ENCODE measurements at regions not wholly inside any gene's neighbourhood (a gene's known extent, or its start where the extent isn't known, plus 50 kb on each side); places are given as distances from the start of the nearest gene placed in this dataset.

DNA sequence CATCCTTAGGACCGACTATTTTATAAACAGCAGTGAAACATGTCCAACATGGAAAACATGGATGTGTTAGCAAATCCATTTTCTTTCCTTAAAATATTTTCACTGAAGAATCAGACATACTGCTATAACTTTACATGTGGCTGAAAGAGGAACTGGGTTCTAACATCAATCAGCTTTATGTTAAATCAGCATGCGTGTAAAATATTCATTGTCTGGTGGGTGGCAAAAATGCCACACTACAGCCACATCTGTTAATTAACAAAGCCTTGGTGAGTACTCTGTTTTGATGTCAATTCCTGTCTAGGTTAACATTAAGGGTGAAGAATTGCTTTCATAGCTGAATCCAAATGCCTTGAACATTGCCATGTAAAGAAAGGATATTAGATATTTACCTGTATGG lies 222.6 kb upstream of the CEP162 start:
- Histone ChIP-seq H2BK120ac (ENCODE audit: low read depth, low read length) (no peak overlapping the region), H2AK5ac (ENCODE audit: low read length, severe bottlenecking) (no peak overlapping the region), H4K91ac (ENCODE audit: low read length) (no peak overlapping the region), H3K36me3 (ENCODE audit: control insufficient read depth in 1 of 2, insufficient read depth in 2 of 2, low read depth in 1 of 2, low read length in 2 of 2) (no peaks in the 10 kb centered on the region), H3K9ac (ENCODE audit: low read length) (no peak overlapping the region), H2AFZ (ENCODE audit: low read depth, low read length) (no peak overlapping the region), H2BK15ac (ENCODE audit: low read depth, poor library complexity, severe bottlenecking) (no peak overlapping the region), H3K4me3 (ENCODE audit: insufficient read depth in 1 of 2, low read depth in 1 of 2, low read length in 2 of 2) (no peak overlapping the region), H3K9me3 (ENCODE audit: control insufficient read depth, low read length) (no peaks in the 10 kb centered on the region), H2BK12ac (ENCODE audit: low read length in 2 of 2) (no peak overlapping the region), H3K4me2 (ENCODE audit: low read length, poor library complexity, severe bottlenecking) (no peak overlapping the region), H3K18ac (ENCODE audit: low read depth in 1 of 2, low read length in 2 of 2) (no peak overlapping the region), H3K79me1 (replicated peaks; ENCODE audit: low read length, poor library complexity, severe bottlenecking) (no peaks in the 10 kb centered on the region), H3K4me1 (ENCODE audit: control insufficient read depth, insufficient read depth, low read depth, low read length) (peaks cover 2% of the 10 kb centered on the region), H3K23ac (ENCODE audit: low read length in 2 of 2) (no peak overlapping the region), H3K4ac (ENCODE audit: low read depth in 1 of 2, low read length in 2 of 2) (no peak overlapping the region), H3K27me3 (ENCODE audit: control insufficient read depth in 1 of 2, insufficient read depth in 1 of 2, low read length in 2 of 2) (no peaks in the 10 kb centered on the region), H4K8ac (ENCODE audit: low read length) (no peak overlapping the region), H3K14ac (ENCODE audit: low read length in 2 of 2) (no peak overlapping the region), H2BK5ac (ENCODE audit: low read depth, low read length, poor library complexity, severe bottlenecking) (no peak overlapping the region), H3K27ac (ENCODE audit: low read length, poor library complexity, severe bottlenecking) (no peak overlapping the region)
- DNase-seq, result no peak
- 80% methylated on average over 2 of the region's 2 CpGs for WGBS

DNA sequence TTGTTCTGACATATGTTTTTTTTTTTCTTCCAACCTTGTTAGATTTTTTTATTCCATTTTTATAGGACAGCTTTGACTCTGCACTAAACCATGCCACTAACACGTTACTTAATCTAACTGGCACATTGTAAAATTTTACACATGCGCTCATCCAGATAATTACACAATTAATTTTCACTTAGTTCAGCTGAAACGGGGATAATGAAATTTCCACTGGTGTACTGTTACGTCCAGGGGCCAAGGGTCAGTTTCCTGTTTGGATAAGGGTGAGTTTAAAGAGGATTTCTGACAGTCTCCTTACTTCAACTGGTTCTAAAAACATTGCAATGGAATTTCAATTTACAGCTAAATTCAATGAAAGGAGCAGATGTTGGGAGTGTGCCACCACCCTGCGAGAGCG lies 221.8 kb upstream of the CEP162 start:
- H3K27ac ChIP-seq (ENCODE audit: low read length, poor library complexity, severe bottlenecking), result no peak overlapping the region
- no peak overlapping the region for H3K18ac ChIP-seq (ENCODE audit: low read depth in 1 of 2, low read length in 2 of 2)
- no peaks in the 10 kb centered on the region for H3K27me3 ChIP-seq (ENCODE audit: control insufficient read depth in 1 of 2, insufficient read depth in 1 of 2, low read length in 2 of 2)
- no peak overlapping the region for H2BK120ac ChIP-seq (ENCODE audit: low read depth, low read length)
- no peak overlapping the region for H3K9ac ChIP-seq (ENCODE audit: low read length)
- H3K23ac ChIP-seq (ENCODE audit: low read length in 2 of 2), result no peak overlapping the region
- H2BK5ac ChIP-seq (ENCODE audit: low read depth, low read length, poor library complexity, severe bottlenecking), result no peak overlapping the region
- no peaks in the 10 kb centered on the region for H3K36me3 ChIP-seq (ENCODE audit: control insufficient read depth in 1 of 2, insufficient read depth in 2 of 2, low read depth in 1 of 2, low read length in 2 of 2)
- WGBS, result 12% methylated on average over 4 of the region's 6 CpGs
- DNase-seq, result peak; percentile 62
- no peak overlapping the region for H3K4me2 ChIP-seq (ENCODE audit: low read length, poor library complexity, severe bottlenecking)
- H4K8ac ChIP-seq (ENCODE audit: low read length), result no peak overlapping the region
- H3K9me3 ChIP-seq (ENCODE audit: control insufficient read depth, low read length), result no peaks in the 10 kb centered on the region
- no peaks in the 10 kb centered on the region for H3K79me1 ChIP-seq (replicated peaks; ENCODE audit: low read length, poor library complexity, severe bottlenecking)
- no peak overlapping the region for H3K4ac ChIP-seq (ENCODE audit: low read depth in 1 of 2, low read length in 2 of 2)
- no peak overlapping the region for H2BK15ac ChIP-seq (ENCODE audit: low read depth, poor library complexity, severe bottlenecking)
- H2AFZ ChIP-seq (ENCODE audit: low read depth, low read length), result no peak overlapping the region
- no peak overlapping the region for H2BK12ac ChIP-seq (ENCODE audit: low read length in 2 of 2)
- H3K4me1 ChIP-seq (ENCODE audit: control insufficient read depth, insufficient read depth, low read depth, low read length), result peaks cover 2% of the 10 kb centered on the region
- no peak overlapping the region for H3K4me3 ChIP-seq (ENCODE audit: insufficient read depth in 1 of 2, low read depth in 1 of 2, low read length in 2 of 2)
- no peak overlapping the region for H2AK5ac ChIP-seq (ENCODE audit: low read length, severe bottlenecking)
- H3K14ac ChIP-seq (ENCODE audit: low read length in 2 of 2), result no peak overlapping the region
- H4K91ac ChIP-seq (ENCODE audit: low read length), result no peak overlapping the region

DNA sequence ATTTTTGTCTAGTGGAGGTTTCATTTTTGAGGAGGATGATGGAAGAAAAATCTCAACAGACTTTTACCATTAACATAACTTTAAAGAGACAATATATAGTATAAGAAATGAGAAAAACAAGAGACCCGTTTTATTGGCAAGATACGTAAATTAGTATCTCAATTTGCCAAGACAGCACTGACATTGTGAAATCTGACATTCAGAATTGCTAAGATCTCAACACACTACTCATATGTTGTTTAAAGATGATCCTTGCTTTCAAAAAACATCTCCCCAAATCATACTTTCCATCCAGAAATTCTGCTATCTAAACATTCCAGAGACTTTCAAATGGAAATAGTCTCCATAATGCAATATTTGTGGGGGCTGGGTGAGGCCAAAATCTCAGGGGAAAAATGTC lies 220.9 kb upstream of the CEP162 start:
- WGBS, result 95% methylated on average over 2 of the region's 2 CpGs
- no peak overlapping the region for H3K27ac ChIP-seq (ENCODE audit: low read length, poor library complexity, severe bottlenecking)
- no peaks in the 10 kb centered on the region for H3K36me3 ChIP-seq (ENCODE audit: control insufficient read depth in 1 of 2, insufficient read depth in 2 of 2, low read depth in 1 of 2, low read length in 2 of 2)
- peaks cover 2% of the 10 kb centered on the region for H3K4me1 ChIP-seq (ENCODE audit: control insufficient read depth, insufficient read depth, low read depth, low read length)
- H3K27me3 ChIP-seq (ENCODE audit: control insufficient read depth in 1 of 2, insufficient read depth in 1 of 2, low read length in 2 of 2), result no peaks in the 10 kb centered on the region
- H3K4me3 ChIP-seq (ENCODE audit: insufficient read depth in 1 of 2, low read depth in 1 of 2, low read length in 2 of 2), result no peak overlapping the region
- no peak overlapping the region for H3K23ac ChIP-seq (ENCODE audit: low read length in 2 of 2)
- no peaks in the 10 kb centered on the region for H3K9me3 ChIP-seq (ENCODE audit: control insufficient read depth, low read length)
- no peaks in the 10 kb centered on the region for H3K79me1 ChIP-seq (replicated peaks; ENCODE audit: low read length, poor library complexity, severe bottlenecking)
- H2AFZ ChIP-seq (ENCODE audit: low read depth, low read length), result no peak overlapping the region
- H3K18ac ChIP-seq (ENCODE audit: low read depth in 1 of 2, low read length in 2 of 2), result no peak overlapping the region
- no peak overlapping the region for H3K14ac ChIP-seq (ENCODE audit: low read length in 2 of 2)
- no peak overlapping the region for H3K9ac ChIP-seq (ENCODE audit: low read length)
- H2BK12ac ChIP-seq (ENCODE audit: low read length in 2 of 2), result no peak overlapping the region
- H2AK5ac ChIP-seq (ENCODE audit: low read length, severe bottlenecking), result no peak overlapping the region
- H3K4me2 ChIP-seq (ENCODE audit: low read length, poor library complexity, severe bottlenecking), result no peak overlapping the region
- H2BK15ac ChIP-seq (ENCODE audit: low read depth, poor library complexity, severe bottlenecking), result no peak overlapping the region
- no peak for DNase-seq
- H4K8ac ChIP-seq (ENCODE audit: low read length), result no peak overlapping the region
- H2BK5ac ChIP-seq (ENCODE audit: low read depth, low read length, poor library complexity, severe bottlenecking), result no peak overlapping the region
- H2BK120ac ChIP-seq (ENCODE audit: low read depth, low read length), result no peak overlapping the region
- H3K4ac ChIP-seq (ENCODE audit: low read depth in 1 of 2, low read length in 2 of 2), result no peak overlapping the region
- H4K91ac ChIP-seq (ENCODE audit: low read length), result no peak overlapping the region

DNA sequence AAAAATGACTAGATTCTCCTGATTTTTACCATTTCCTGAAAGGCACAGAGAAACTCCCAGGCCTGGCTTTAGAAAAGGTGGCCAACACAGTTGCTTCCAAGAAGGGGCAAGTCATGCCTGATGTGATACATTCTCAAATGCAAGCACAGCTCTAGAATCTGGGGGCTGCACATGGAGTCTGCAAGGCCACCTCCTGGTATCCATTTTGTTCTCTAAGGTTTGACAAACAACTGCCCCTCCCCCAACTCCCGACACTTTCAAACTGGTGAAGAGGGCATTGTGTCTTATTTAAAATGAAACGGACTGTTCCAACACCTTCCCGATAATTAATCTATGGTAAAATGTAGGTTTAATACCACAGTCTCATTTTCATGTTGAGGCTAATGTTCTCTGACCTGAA lies 220.2 kb upstream of the CEP162 start:
- 77% methylated on average over 3 of the region's 3 CpGs for WGBS
- H3K4me3 ChIP-seq (ENCODE audit: insufficient read depth in 1 of 2, low read depth in 1 of 2, low read length in 2 of 2), result no peak overlapping the region
- DNase-seq, result no peak

More for the DNA sequence above, 220.2 kb upstream of the CEP162 start:
- no peak overlapping the region for H3K4ac ChIP-seq (ENCODE audit: low read depth in 1 of 2, low read length in 2 of 2)
- no peak overlapping the region for H3K9ac ChIP-seq (ENCODE audit: low read length)
- peaks cover 2% of the 10 kb centered on the region for H3K4me1 ChIP-seq (ENCODE audit: control insufficient read depth, insufficient read depth, low read depth, low read length)
- H2AK5ac ChIP-seq (ENCODE audit: low read length, severe bottlenecking), result no peak overlapping the region
- no peak overlapping the region for H2BK5ac ChIP-seq (ENCODE audit: low read depth, low read length, poor library complexity, severe bottlenecking)
- H3K27ac ChIP-seq (ENCODE audit: low read length, poor library complexity, severe bottlenecking), result no peak overlapping the region
- peak overlapping the region in 1 of 2 experiments; percentile 25 for H3K14ac ChIP-seq (ENCODE audit: low read length in 2 of 2)
- H3K27me3 ChIP-seq (ENCODE audit: control insufficient read depth in 1 of 2, insufficient read depth in 1 of 2, low read length in 2 of 2), result no peaks in the 10 kb centered on the region
- no peak overlapping the region for H2BK12ac ChIP-seq (ENCODE audit: low read length in 2 of 2)
- H3K18ac ChIP-seq (ENCODE audit: low read depth in 1 of 2, low read length in 2 of 2), result no peak overlapping the region
- H2BK15ac ChIP-seq (ENCODE audit: low read depth, poor library complexity, severe bottlenecking), result no peak overlapping the region
- no peaks in the 10 kb centered on the region for H3K36me3 ChIP-seq (ENCODE audit: control insufficient read depth in 1 of 2, insufficient read depth in 2 of 2, low read depth in 1 of 2, low read length in 2 of 2)
- H3K23ac ChIP-seq (ENCODE audit: low read length in 2 of 2), result no peak overlapping the region
- no peak overlapping the region for H3K4me2 ChIP-seq (ENCODE audit: low read length, poor library complexity, severe bottlenecking)
- no peaks in the 10 kb centered on the region for H3K9me3 ChIP-seq (ENCODE audit: control insufficient read depth, low read length)
- H2BK120ac ChIP-seq (ENCODE audit: low read depth, low read length), result no peak overlapping the region
- no peak overlapping the region for H2AFZ ChIP-seq (ENCODE audit: low read depth, low read length)
- H4K8ac ChIP-seq (ENCODE audit: low read length), result no peak overlapping the region
- H3K79me1 ChIP-seq (replicated peaks; ENCODE audit: low read length, poor library complexity, severe bottlenecking), result no peaks in the 10 kb centered on the region
- no peak overlapping the region for H4K91ac ChIP-seq (ENCODE audit: low read length)
